ENCODE measurements at regions not wholly inside any gene's neighbourhood (a gene's known extent, or its start where the extent isn't known, plus 50 kb on each side); places are given as distances from the start of the nearest gene placed in this dataset.
A peak's percentile ranks its signal among the peaks of the same experiment; 100 is the strongest.

DNA sequence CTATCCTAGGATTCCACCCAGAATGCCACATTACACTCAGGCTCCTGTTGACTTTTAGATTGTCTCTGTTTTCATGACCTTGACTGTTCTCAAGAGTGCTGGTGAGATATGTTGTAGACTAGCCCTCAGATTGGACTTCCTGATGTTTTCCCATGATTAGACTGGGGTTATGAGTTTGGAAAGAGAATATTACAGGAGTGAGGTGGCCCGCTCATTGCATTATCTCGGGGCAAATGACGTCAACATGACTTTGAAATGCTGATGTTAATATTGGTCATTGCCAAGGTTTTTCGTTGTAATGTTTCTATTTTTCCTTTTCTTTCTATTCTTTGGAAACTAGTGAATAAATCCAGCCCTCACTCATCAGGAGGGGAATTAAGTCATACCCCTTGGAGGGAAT lies 355.7 kb upstream of the MON1B start:
- no peaks in the 10 kb centered on the region for H3K9me2 ChIP-seq (replicated peaks; ENCODE audit: low read length)
- H2AFZ ChIP-seq (ENCODE audit: low read length), result no peak overlapping the region
- TF ChIP-seq EZH2 (IDR thresholded peaks at IDR 0.05; ENCODE audit: low read length, unreplicated experiment) (no peak), EZH2phosphoT487 (IDR thresholded peaks at IDR 0.05; ENCODE audit: borderline replicate concordance, low read length) (no peak)
- TF ChIP-seq, protein P1, sequence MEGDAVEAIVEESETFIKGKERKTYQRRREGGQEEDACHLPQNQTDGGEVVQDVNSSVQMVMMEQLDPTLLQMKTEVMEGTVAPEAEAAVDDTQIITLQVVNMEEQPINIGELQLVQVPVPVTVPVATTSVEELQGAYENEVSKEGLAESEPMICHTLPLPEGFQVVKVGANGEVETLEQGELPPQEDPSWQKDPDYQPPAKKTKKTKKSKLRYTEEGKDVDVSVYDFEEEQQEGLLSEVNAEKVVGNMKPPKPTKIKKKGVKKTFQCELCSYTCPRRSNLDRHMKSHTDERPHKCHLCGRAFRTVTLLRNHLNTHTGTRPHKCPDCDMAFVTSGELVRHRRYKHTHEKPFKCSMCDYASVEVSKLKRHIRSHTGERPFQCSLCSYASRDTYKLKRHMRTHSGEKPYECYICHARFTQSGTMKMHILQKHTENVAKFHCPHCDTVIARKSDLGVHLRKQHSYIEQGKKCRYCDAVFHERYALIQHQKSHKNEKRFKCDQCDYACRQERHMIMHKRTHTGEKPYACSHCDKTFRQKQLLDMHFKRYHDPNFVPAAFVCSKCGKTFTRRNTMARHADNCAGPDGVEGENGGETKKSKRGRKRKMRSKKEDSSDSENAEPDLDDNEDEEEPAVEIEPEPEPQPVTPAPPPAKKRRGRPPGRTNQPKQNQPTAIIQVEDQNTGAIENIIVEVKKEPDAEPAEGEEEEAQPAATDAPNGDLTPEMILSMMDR (conservative IDR thresholded peaks at IDR 0.05; ENCODE audit: low read depth, low read length), result no peak
- H3K4me3 ChIP-seq (ENCODE audit: low read length), result no peak overlapping the region
- H3K27ac ChIP-seq (ENCODE audit: low read length), result no peak overlapping the region
- H3K4me2 ChIP-seq (ENCODE audit: low read length), result no peak overlapping the region
- no peaks in the 10 kb centered on the region; the same call in 1 of the 2 replicates for H3K27me3 ChIP-seq (ENCODE audit: low read length)
- H3F3A ChIP-seq (ENCODE audit: low read length, unreplicated experiment), result no peaks in the 10 kb centered on the region
- BruUV-seq (replicated peaks), result no TSS peak
- no peaks in the 10 kb centered on the region for H3K79me2 ChIP-seq (ENCODE audit: low read length)
- no peak overlapping the region for H3K9ac ChIP-seq (ENCODE audit: low read length)
- ATAC-seq (no peak), DNase-seq (no peak)
- H4K20me1 ChIP-seq (ENCODE audit: low read length), result no peaks in the 10 kb centered on the region
- POLR2A ChIA-PET (ENCODE audit: unreplicated experiment), result no interaction called here
- intact Hi-C loops (cut with micrococcal nuclease), result no loop called here
- H3K9me3 ChIP-seq (ENCODE audit: low read length), result no peaks in the 10 kb centered on the region
- peaks cover 5% of the 10 kb centered on the region; the same call in 1 of the 2 replicates for H3K4me1 ChIP-seq (ENCODE audit: insufficient read depth, low read length)
- CTCF ChIA-PET, result no interaction called here
- no peaks in the 10 kb centered on the region for H3K36me3 ChIP-seq (ENCODE audit: low read depth, low read length)

DNA sequence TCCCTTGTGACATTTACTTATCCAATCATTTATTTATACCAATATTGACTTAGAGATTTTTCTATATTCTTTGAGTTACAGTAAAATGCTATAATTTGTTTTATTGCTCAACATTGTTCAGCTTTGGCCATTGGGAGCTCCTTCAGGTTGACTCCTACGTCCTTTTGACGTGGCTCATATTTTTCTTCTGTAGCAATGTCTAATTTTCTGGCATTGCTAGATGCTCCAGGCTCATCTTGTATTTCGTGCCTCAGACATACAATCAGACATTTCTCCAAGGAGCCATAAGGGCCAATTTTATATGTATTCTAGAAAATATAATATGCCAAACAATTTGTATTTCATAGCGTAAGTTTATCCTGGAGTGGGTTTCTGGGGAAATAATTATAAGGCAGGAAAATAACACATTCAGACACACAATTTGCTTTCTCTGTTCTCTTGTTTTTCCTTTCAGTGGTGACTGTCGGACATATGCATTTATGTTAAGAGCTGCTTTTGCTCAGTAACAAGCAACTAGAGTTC lies 355.1 kb upstream of the MON1B start:
- CTCF ChIA-PET, result interaction anchor here (0.6 kb wide), 1 partner anchor 19 kb away, joined by 6 read pairs; no protein-coding TSS in a partner anchor
- no TSS peak for BruUV-seq (replicated peaks)

DNA sequence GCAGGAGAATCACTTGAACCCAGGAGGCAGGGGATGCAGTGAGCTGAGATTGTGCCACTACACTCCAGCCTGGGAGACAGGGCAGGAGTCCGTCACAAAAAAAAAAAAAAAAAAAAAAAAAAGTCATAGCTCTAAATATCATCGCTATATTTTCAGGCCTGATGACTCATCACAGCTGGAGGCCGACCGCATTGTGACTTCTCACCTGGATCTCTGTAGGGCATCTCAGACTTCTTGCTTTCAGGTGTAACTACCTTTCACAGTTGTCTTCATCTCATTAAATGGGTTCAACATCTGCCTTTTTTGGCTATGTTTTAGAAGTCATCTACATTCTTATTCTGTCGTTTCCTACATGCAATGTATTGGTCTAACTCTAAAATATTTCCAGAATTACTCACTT lies 353.1 kb upstream of the MON1B start:
- Histone ChIP-seq H4K20me1 (ENCODE audit: low read length) (no peaks in the 10 kb centered on the region), H3K9me2 (replicated peaks; ENCODE audit: low read length) (no peaks in the 10 kb centered on the region), H3K4me2 (ENCODE audit: low read length) (peak overlapping the region; percentile 26), H3K27ac (ENCODE audit: low read length) (no peak overlapping the region), H3K4me1 (ENCODE audit: insufficient read depth, low read length) (peaks cover 5% of the 10 kb centered on the region; the same call in 1 of the 2 replicates), H3K9me3 (ENCODE audit: low read length) (no peaks in the 10 kb centered on the region), H3K79me2 (ENCODE audit: low read length) (no peaks in the 10 kb centered on the region), H3K4me3 (ENCODE audit: low read length) (no peak overlapping the region), H2AFZ (ENCODE audit: low read length) (no peak overlapping the region), H3K27me3 (ENCODE audit: low read length) (peaks cover 5% of the 10 kb centered on the region), H3F3A (ENCODE audit: low read length, unreplicated experiment) (no peaks in the 10 kb centered on the region), H3K9ac (ENCODE audit: low read length) (no peak overlapping the region), H3K36me3 (ENCODE audit: low read depth, low read length) (no peaks in the 10 kb centered on the region)
- ChIA-PET POLR2A (ENCODE audit: unreplicated experiment) (no interaction called here), CTCF (interaction anchor here (0.6 kb wide), 3 partner anchors 9 to 154 kb away, joined by 4 to 8 read pairs (median 5); no protein-coding TSS in a partner anchor)
- TF ChIP-seq, protein P1 (conservative IDR thresholded peaks at IDR 0.05; ENCODE audit: low read depth, low read length), result no peak
- TF ChIP-seq EZH2 (IDR thresholded peaks at IDR 0.05; ENCODE audit: low read length, unreplicated experiment) (no peak), EZH2phosphoT487 (IDR thresholded peaks at IDR 0.05; ENCODE audit: borderline replicate concordance, low read length) (no peak)
- ATAC-seq (0 out of 2 replicates have a peak, but pooled peaks have one; percentile 29), DNase-seq (peak; percentile 65)
- BruUV-seq (replicated peaks), result no TSS peak
- intact Hi-C loops (cut with micrococcal nuclease), result no loop called here

More for the DNA sequence above, 355.1 kb upstream of the MON1B start:
- Histone ChIP-seq H3F3A (ENCODE audit: low read length, unreplicated experiment) (no peaks in the 10 kb centered on the region), H3K27ac (ENCODE audit: low read length) (no peak overlapping the region), H3K36me3 (ENCODE audit: low read depth, low read length) (no peaks in the 10 kb centered on the region), H3K4me3 (ENCODE audit: low read length) (no peak overlapping the region), H3K4me1 (ENCODE audit: insufficient read depth, low read length) (peaks cover 5% of the 10 kb centered on the region; the same call in 1 of the 2 replicates), H4K20me1 (ENCODE audit: low read length) (no peaks in the 10 kb centered on the region), H3K9ac (ENCODE audit: low read length) (no peak overlapping the region), H3K79me2 (ENCODE audit: low read length) (no peaks in the 10 kb centered on the region), H3K9me2 (replicated peaks; ENCODE audit: low read length) (no peaks in the 10 kb centered on the region), H2AFZ (ENCODE audit: low read length) (no peak overlapping the region), H3K27me3 (ENCODE audit: low read length) (peaks cover under 1% of the 10 kb centered on the region), H3K9me3 (ENCODE audit: low read length) (no peaks in the 10 kb centered on the region), H3K4me2 (ENCODE audit: low read length) (no peak overlapping the region)
- POLR2A ChIA-PET (ENCODE audit: unreplicated experiment), result no interaction called here
- TF ChIP-seq EZH2phosphoT487 (IDR thresholded peaks at IDR 0.05; ENCODE audit: borderline replicate concordance, low read length) (no peak), EZH2 (IDR thresholded peaks at IDR 0.05; ENCODE audit: low read length, unreplicated experiment) (no peak)
- TF ChIP-seq, protein P1 (conservative IDR thresholded peaks at IDR 0.05; ENCODE audit: low read depth, low read length), result no peak
- ATAC-seq (no peak), DNase-seq (no peak)
- intact Hi-C loops (cut with micrococcal nuclease), result no loop called here
